Liver (tissue), 8 donors: ENCODE measurements at regions not wholly inside any gene's neighbourhood (a gene's known extent, or its start where the extent isn't known, plus 50 kb on each side); places are given as distances from the start of the nearest gene placed in this dataset.

ENCODE experiments used
- DNase-seq: peaks from one replicate; pipeline ENCODE4 v3.0.0-alpha.2; 2017; ENCODE audit warnings: low spot score
- H3K27ac ChIP-seq, 2 donors: one replicate each; pipeline ENCODE4 v1.7.0; 2013; ENCODE audit warnings: inconsistent platforms in 2 of 2, low read length in 2 of 2, control low read depth in 1 of 2, low read depth in 1 of 2, mild to moderate bottlenecking in 1 of 2
- H3K27me3 ChIP-seq, 4 donors: one replicate each; pipeline versions ENCODE4 v1.6.1 to v1.7.0; 2013; ENCODE audit warnings: low read length in 3 of 4, inconsistent platforms in 1 of 4, mild to moderate bottlenecking in 1 of 4, moderate library complexity in 1 of 4; ENCODE audit not compliant: control insufficient read depth in 4 of 4, insufficient read depth in 4 of 4
- H3K36me3 ChIP-seq, 4 donors: one replicate each; pipeline versions ENCODE4 v1.6.1 to v1.7.0; 2013; ENCODE audit warnings: low read length in 3 of 4, mild to moderate bottlenecking in 3 of 4, low read depth in 1 of 4, moderate library complexity in 1 of 4; ENCODE audit not compliant: control insufficient read depth in 4 of 4, insufficient read depth in 3 of 4
- H3K4me1 ChIP-seq, 4 donors: one replicate each; pipeline versions ENCODE4 v1.6.1 to v1.7.0; 2013; ENCODE audit warnings: low read length in 3 of 4, mild to moderate bottlenecking in 3 of 4, moderate library complexity in 1 of 4; ENCODE audit not compliant: control insufficient read depth in 4 of 4, insufficient read depth in 4 of 4
- H3K4me3 ChIP-seq, 3 donors: one replicate each; pipeline versions ENCODE4 v1.6.1 to v1.7.0; 2013; ENCODE audit warnings: low read length in 3 of 3, control low read depth in 1 of 3, low read depth in 1 of 3, mild to moderate bottlenecking in 1 of 3
- H3K9ac ChIP-seq, 2 donors: one replicate each; pipeline ENCODE4 v1.7.0; 2013; ENCODE audit warnings: low read length in 2 of 2, mild to moderate bottlenecking in 2 of 2, moderate library complexity in 2 of 2, control low read depth in 1 of 2, low read depth in 1 of 2
- H3K9me3 ChIP-seq, 4 donors: one replicate each; pipeline versions ENCODE4 v1.6.1 to v1.7.0; 2013; ENCODE audit warnings: low read length in 3 of 4; ENCODE audit not compliant: control insufficient read depth in 4 of 4
- EGR1 ChIP-seq, 2 donors: IDR thresholded peaks; 2 replicates each; pipeline ENCODE4 v1.6.1; 2016 to 2018; ENCODE audit warnings: antibody characterized with exemption in 2 of 2, low read depth in 2 of 2
- FOXA1 ChIP-seq: IDR thresholded peaks from 2 replicates; pipeline ENCODE4 v1.6.1; 2016; ENCODE audit warnings: antibody characterized with exemption
- FOXA2 ChIP-seq: IDR thresholded peaks from 2 replicates; pipeline ENCODE4 v1.6.1; 2016; ENCODE audit warnings: antibody characterized with exemption
- GABPA ChIP-seq, 2 donors: IDR thresholded peaks in 1 of 2; conservative IDR thresholded peaks in 1 of 2; 2 replicates each; pipeline ENCODE4 v1.6.1; 2016; ENCODE audit warnings: antibody characterized with exemption in 2 of 2, mild to moderate bottlenecking in 1 of 2, moderate library complexity in 1 of 2
- HNF4A ChIP-seq, 2 donors: conservative IDR thresholded peaks; 2 replicates each; pipeline ENCODE4 v1.6.1; 2016; ENCODE audit warnings: antibody characterized with exemption in 2 of 2, mild to moderate bottlenecking in 2 of 2
- JUND ChIP-seq, 2 donors: IDR thresholded peaks; 2 replicates each; pipeline ENCODE4 v1.6.1; 2016; ENCODE audit warnings: antibody characterized with exemption in 2 of 2
- NR2F2 ChIP-seq: IDR thresholded peaks from 2 replicates; pipeline ENCODE4 v1.6.1; 2016; ENCODE audit warnings: antibody characterized with exemption
- RAD21 ChIP-seq, 2 donors: IDR thresholded peaks; 2 replicates each; pipeline ENCODE4 v1.6.1; 2016; ENCODE audit warnings: antibody characterized with exemption in 2 of 2, mild to moderate bottlenecking in 2 of 2
- RXRA ChIP-seq, 2 donors: IDR thresholded peaks; 2 replicates each; pipeline ENCODE4 v1.6.1; 2017 to 2018; ENCODE audit warnings: antibody characterized with exemption in 2 of 2, mild to moderate bottlenecking in 1 of 2
- SP1 ChIP-seq: IDR thresholded peaks from 2 replicates; pipeline ENCODE4 v1.6.1; 2018; ENCODE audit warnings: antibody characterized with exemption, mild to moderate bottlenecking
- TAF1 ChIP-seq: conservative IDR thresholded peaks from 2 replicates; pipeline ENCODE4 v1.6.1; 2016; ENCODE audit warnings: antibody characterized with exemption, mild to moderate bottlenecking
- YY1 ChIP-seq: IDR thresholded peaks from 2 replicates; pipeline ENCODE4 v1.6.1; 2016; ENCODE audit warnings: antibody characterized with exemption, mild to moderate bottlenecking
- WGBS: extraction: QIAGEN DNeasy Blood & Tissue Kit; methylation state at CpG from one replicate; pipeline ENCODE4 v1.1.7; 2013; 5-methylcytosine and 5-hydroxymethylcytosine counted together
- TF ChIP-seq, protein P1 (sequence below): IDR thresholded peaks from 2 replicates; pipeline ENCODE4 v1.6.1; 2016; ENCODE audit warnings: antibody characterized with exemption
- TF ChIP-seq, protein P2 (sequence below): IDR thresholded peaks from 2 replicates; pipeline ENCODE4 v1.6.1; 2016; ENCODE audit warnings: antibody characterized with exemption
- TF ChIP-seq, protein P3 (sequence below): fragments of 150-350 bp; IDR thresholded peaks from 2 replicates; pipeline ENCODE4 v1.5.1; 2017; ENCODE audit warnings: improper control_type of control experiment, low read depth, low read length; ENCODE audit not compliant: missing input control
- TF ChIP-seq, protein P4 (sequence below): IDR thresholded peaks from 2 replicates; pipeline ENCODE4 v1.6.1; 2016; ENCODE audit warnings: antibody characterized with exemption
- TF ChIP-seq, protein P5 (sequence below): IDR thresholded peaks from 2 replicates; pipeline ENCODE4 v1.6.1; 2016; ENCODE audit warnings: antibody characterized with exemption, mild to moderate bottlenecking
- donor health status: healthy.
- donor health status: healthy.
- donor health status: healthy.
- donor health status: healthy.
- donor health status: healthy.

DNA sequence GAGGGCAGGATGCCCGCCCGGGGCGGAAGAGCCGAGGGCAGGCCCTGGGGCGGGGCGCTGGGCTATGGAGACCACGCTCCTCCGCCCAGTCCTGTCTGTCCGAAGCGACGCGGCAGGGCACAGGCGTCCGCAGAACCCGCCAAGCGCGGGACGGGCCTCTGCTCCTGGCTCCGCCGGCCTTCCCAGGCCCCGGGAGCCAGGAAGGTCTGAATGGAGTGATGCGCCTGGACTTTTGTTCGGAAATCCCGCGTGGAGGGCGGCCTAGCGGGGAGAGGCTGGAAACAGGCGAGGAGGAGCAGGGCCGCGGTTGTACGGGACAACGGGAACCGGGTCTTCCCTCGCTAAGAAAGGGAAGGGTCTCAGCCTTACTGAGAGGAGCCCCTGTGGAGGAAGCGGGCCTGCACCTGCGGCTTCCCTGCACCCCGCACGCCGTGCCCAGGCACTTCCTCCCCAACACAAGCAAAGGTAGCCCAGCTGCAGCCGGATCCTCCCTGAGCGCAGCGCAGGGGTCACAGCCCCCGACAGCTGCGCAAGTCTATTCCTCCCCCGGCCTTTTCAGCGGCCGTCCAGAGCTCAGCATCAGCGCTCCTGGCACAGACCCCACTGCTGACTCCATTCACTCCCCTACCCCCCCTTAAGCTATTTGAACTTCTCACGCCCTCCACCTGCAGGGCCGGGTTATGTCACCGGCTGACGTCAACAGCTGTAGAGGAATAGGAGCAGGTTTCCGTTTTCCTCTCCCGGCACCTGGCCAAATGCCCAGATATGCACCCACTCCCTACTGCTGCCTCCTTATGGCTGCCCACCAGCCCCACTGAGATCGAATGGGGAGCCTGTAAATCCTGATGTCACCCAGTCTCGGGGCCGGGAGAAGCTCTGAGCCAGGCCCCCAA lies 143.2 kb upstream of the RET start:
- Histone ChIP-seq H3K9ac (no peak overlapping the region), H3K27ac (no peak overlapping the region), H3K27me3 (peaks cover 0 to 4% (median under 1%) of the 10 kb centered on the region in 4 donors)

DNA sequence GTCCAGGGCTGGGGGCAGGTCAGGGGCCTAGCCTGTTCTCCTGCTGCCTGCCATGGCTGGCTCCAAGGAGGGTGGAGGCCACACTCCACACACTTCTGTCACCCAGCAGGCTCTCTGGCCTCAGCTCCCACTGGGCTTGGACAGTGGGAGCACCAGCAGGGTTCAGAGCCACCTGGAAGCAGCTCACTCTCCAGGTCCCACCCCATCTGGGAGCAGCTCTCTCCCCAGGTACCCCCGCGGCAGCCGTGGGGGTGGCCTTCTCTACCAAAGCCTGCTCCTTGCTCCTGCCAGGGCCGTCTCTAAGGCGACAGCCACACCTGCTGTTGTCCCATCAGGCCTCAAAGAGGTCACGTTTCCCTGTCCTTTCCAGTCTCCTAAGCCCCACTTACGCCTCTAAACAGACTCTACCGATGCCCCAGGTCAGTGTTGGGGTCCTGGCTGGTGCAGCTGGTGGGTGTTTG lies 142.5 kb upstream of the RET start:
- WGBS: 78% methylated on average over 8 of the region's 8 CpGs
- Histone ChIP-seq H3K36me3 (no peaks in the 10 kb centered on the region), H3K9ac (no peak overlapping the region), H3K9me3 (no peaks in the 10 kb centered on the region), H3K27me3 (peaks cover 0 to 4% (median under 1%) of the 10 kb centered on the region in 4 donors), H3K27ac (no peak overlapping the region), H3K4me1 (peaks cover 3 to 13% (median 10%) of the 10 kb centered on the region in 4 donors), H3K4me3 (no peak overlapping the region)
- peak; percentile 26 for DNase-seq
- no peak for TF ChIP-seq TAF1
- TF ChIP-seq, protein P1, sequence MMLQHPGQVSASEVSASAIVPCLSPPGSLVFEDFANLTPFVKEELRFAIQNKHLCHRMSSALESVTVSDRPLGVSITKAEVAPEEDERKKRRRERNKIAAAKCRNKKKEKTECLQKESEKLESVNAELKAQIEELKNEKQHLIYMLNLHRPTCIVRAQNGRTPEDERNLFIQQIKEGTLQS: no peak
- no peak for TF ChIP-seq EGR1 (IDR thresholded peaks at IDR 0.05; ENCODE audit: low read depth in 2 of 2)
- no peak for TF ChIP-seq GABPA (IDR thresholded peaks at IDR 0.05 in 1 of 2, conservative IDR thresholded peaks at IDR 0.05 in 1 of 2)
- TF ChIP-seq SP1: no peak
- TF ChIP-seq, protein P2, sequence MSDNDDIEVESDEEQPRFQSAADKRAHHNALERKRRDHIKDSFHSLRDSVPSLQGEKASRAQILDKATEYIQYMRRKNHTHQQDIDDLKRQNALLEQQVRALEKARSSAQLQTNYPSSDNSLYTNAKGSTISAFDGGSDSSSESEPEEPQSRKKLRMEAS: no peak
- no peak for TF ChIP-seq HNF4A (conservative IDR thresholded peaks at IDR 0.05)
- no peak for TF ChIP-seq FOXA1
- no peak for TF ChIP-seq JUND (IDR thresholded peaks at IDR 0.05)
- no peak for TF ChIP-seq NR2F2
- no peak for TF ChIP-seq RAD21 (IDR thresholded peaks at IDR 0.05)
- TF ChIP-seq, protein P3, sequence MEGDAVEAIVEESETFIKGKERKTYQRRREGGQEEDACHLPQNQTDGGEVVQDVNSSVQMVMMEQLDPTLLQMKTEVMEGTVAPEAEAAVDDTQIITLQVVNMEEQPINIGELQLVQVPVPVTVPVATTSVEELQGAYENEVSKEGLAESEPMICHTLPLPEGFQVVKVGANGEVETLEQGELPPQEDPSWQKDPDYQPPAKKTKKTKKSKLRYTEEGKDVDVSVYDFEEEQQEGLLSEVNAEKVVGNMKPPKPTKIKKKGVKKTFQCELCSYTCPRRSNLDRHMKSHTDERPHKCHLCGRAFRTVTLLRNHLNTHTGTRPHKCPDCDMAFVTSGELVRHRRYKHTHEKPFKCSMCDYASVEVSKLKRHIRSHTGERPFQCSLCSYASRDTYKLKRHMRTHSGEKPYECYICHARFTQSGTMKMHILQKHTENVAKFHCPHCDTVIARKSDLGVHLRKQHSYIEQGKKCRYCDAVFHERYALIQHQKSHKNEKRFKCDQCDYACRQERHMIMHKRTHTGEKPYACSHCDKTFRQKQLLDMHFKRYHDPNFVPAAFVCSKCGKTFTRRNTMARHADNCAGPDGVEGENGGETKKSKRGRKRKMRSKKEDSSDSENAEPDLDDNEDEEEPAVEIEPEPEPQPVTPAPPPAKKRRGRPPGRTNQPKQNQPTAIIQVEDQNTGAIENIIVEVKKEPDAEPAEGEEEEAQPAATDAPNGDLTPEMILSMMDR: no peak
- TF ChIP-seq, protein P4, sequence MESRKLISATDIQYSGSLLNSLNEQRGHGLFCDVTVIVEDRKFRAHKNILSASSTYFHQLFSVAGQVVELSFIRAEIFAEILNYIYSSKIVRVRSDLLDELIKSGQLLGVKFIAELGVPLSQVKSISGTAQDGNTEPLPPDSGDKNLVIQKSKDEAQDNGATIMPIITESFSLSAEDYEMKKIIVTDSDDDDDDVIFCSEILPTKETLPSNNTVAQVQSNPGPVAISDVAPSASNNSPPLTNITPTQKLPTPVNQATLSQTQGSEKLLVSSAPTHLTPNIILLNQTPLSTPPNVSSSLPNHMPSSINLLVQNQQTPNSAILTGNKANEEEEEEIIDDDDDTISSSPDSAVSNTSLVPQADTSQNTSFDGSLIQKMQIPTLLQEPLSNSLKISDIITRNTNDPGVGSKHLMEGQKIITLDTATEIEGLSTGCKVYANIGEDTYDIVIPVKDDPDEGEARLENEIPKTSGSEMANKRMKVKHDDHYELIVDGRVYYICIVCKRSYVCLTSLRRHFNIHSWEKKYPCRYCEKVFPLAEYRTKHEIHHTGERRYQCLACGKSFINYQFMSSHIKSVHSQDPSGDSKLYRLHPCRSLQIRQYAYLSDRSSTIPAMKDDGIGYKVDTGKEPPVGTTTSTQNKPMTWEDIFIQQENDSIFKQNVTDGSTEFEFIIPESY: no peak
- TF ChIP-seq FOXA2: no peak
- TF ChIP-seq RXRA (IDR thresholded peaks at IDR 0.05): no peak

More for the DNA sequence above, 143.2 kb upstream of the RET start:
- Histone ChIP-seq H3K36me3 (no peaks in the 10 kb centered on the region), H3K9me3 (no peaks in the 10 kb centered on the region), H3K4me1 (peaks cover 3 to 13% (median 10%) of the 10 kb centered on the region in 4 donors), H3K4me3 (peak overlapping the region in 1 of 3 donors; percentile 16)
- DNase-seq: peak; percentile 30
- TF ChIP-seq JUND (IDR thresholded peaks at IDR 0.05) (no peak), GABPA (IDR thresholded peaks at IDR 0.05 in 1 of 2, conservative IDR thresholded peaks at IDR 0.05 in 1 of 2) (no peak), RXRA (IDR thresholded peaks at IDR 0.05) (no peak), RAD21 (IDR thresholded peaks at IDR 0.05) (no peak), YY1 (no peak)
- TF ChIP-seq, protein P5, sequence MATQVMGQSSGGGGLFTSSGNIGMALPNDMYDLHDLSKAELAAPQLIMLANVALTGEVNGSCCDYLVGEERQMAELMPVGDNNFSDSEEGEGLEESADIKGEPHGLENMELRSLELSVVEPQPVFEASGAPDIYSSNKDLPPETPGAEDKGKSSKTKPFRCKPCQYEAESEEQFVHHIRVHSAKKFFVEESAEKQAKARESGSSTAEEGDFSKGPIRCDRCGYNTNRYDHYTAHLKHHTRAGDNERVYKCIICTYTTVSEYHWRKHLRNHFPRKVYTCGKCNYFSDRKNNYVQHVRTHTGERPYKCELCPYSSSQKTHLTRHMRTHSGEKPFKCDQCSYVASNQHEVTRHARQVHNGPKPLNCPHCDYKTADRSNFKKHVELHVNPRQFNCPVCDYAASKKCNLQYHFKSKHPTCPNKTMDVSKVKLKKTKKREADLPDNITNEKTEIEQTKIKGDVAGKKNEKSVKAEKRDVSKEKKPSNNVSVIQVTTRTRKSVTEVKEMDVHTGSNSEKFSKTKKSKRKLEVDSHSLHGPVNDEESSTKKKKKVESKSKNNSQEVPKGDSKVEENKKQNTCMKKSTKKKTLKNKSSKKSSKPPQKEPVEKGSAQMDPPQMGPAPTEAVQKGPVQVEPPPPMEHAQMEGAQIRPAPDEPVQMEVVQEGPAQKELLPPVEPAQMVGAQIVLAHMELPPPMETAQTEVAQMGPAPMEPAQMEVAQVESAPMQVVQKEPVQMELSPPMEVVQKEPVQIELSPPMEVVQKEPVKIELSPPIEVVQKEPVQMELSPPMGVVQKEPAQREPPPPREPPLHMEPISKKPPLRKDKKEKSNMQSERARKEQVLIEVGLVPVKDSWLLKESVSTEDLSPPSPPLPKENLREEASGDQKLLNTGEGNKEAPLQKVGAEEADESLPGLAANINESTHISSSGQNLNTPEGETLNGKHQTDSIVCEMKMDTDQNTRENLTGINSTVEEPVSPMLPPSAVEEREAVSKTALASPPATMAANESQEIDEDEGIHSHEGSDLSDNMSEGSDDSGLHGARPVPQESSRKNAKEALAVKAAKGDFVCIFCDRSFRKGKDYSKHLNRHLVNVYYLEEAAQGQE: no peak
- WGBS: 8% methylated on average over 57 of the region's 57 CpGs
